ENCODE measurements at regions not wholly inside any gene's neighbourhood (a gene's known extent, or its start where the extent isn't known, plus 50 kb on each side); places are given as distances from the start of the nearest gene placed in this dataset.
"Not testable (repeated sequence)": the region's sequence is repeated elsewhere in the genome, so short reads cannot be mapped to it uniquely, and the experiment has no call there.

- not testable (repeated sequence) for DNase-seq (ENCODE audit: low spot score)
Observed at GRCh38 chr9:42239445-42240260, 56.2 kb downstream of the SPATA31A6 start.

GRCh38 chr9:42240261-42240579, 56.8 kb downstream of the SPATA31A6 start:
- not testable (repeated sequence) for DNase-seq (ENCODE audit: low spot score)

- not testable (repeated sequence) for DNase-seq (ENCODE audit: low spot score)
Observed at GRCh38 chr9:42243211-42243610, 59.8 kb downstream of the SPATA31A6 start.

- not testable (repeated sequence) for DNase-seq (ENCODE audit: low spot score)
Observed at GRCh38 chr9:42243822-42244221, 60.4 kb downstream of the SPATA31A6 start.

- not testable (repeated sequence) for DNase-seq (ENCODE audit: low spot score)
Observed at GRCh38 chr9:42268729-42269128, 85.3 kb downstream of the SPATA31A6 start.

- DNase-seq (ENCODE audit: low spot score): not testable (repeated sequence)
Observed at GRCh38 chr9:42269171-42269570, 85.7 kb downstream of the SPATA31A6 start.

GRCh38 chr9:42273191-42273590, 89.7 kb downstream of the SPATA31A6 start:
- not testable (repeated sequence) for DNase-seq (ENCODE audit: low spot score)

- DNase-seq (ENCODE audit: low spot score): no peak
Observed at GRCh38 chr9:42275141-42275540, 91.7 kb downstream of the SPATA31A6 start.

GRCh38 chr9:42282531-42283178, 99.2 kb downstream of the SPATA31A6 start:
- DNase-seq (ENCODE audit: low spot score): not testable (repeated sequence)

- DNase-seq (ENCODE audit: low spot score): not testable (repeated sequence)
Observed at GRCh38 chr9:42283179-42283543, 99.7 kb downstream of the SPATA31A6 start.

- DNase-seq (ENCODE audit: low spot score): not testable (repeated sequence)
Observed at GRCh38 chr9:42286145-42286845, 102.8 kb downstream of the SPATA31A6 start.

- DNase-seq (ENCODE audit: low spot score): not testable (repeated sequence)
Observed at GRCh38 chr9:42288002-42288864, 104.8 kb downstream of the SPATA31A6 start.

- DNase-seq (ENCODE audit: low spot score): not testable (repeated sequence)
Observed at GRCh38 chr9:42288865-42289229, 105.4 kb downstream of the SPATA31A6 start.

- DNase-seq (ENCODE audit: low spot score): not testable (repeated sequence)
Observed at GRCh38 chr9:42300124-42300523, 116.7 kb downstream of the SPATA31A6 start.

GRCh38 chr9:42306625-42307024, 123.2 kb downstream of the SPATA31A6 start:
- DNase-seq (ENCODE audit: low spot score): not testable (repeated sequence)

GRCh38 chr9:42307449-42307848, 124.0 kb downstream of the SPATA31A6 start:
- not testable (repeated sequence) for DNase-seq (ENCODE audit: low spot score)

GRCh38 chr9:42310972-42311371, 127.5 kb downstream of the SPATA31A6 start:
- DNase-seq (ENCODE audit: low spot score): not testable (repeated sequence)

- not testable (repeated sequence) for DNase-seq (ENCODE audit: low spot score)
Observed at GRCh38 chr9:42316026-42316425, 132.6 kb downstream of the SPATA31A6 start.

- not testable (repeated sequence) for DNase-seq (ENCODE audit: low spot score)
Observed at GRCh38 chr9:42317677-42318076, 134.2 kb downstream of the SPATA31A6 start.

GRCh38 chr9:42323084-42323809, 139.8 kb downstream of the SPATA31A6 start:
- not testable (repeated sequence) for DNase-seq (ENCODE audit: low spot score)

- DNase-seq (ENCODE audit: low spot score): not testable (repeated sequence)
Observed at GRCh38 chr9:42325142-42325541, 141.7 kb downstream of the SPATA31A6 start.

All from COLO829 (cell line).